GM23248 (cell line): ENCODE measurements at regions not wholly inside any gene's neighbourhood (a gene's known extent, or its start where the extent isn't known, plus 50 kb on each side); places are given as distances from the start of the nearest gene placed in this dataset.

Source experiments
- DNase-seq: peaks from one replicate; pipeline ENCODE4 v3.0.0-alpha.2; 2015
- H2AFZ ChIP-seq: fragments of 200-600 bp; sonication (generic); 2 replicates; pipeline ENCODE4 v1.6.1; 2016; ENCODE audit warnings: antibody characterized with exemption
- H3F3A ChIP-seq: fragments of 200-600 bp; sonication (generic); 2 replicates; pipeline ENCODE4 v1.6.1; 2016; ENCODE audit warnings: mild to moderate bottlenecking, antibody characterized with exemption, mixed run types; ENCODE audit not compliant: insufficient read depth
- H3K27ac ChIP-seq: fragments of 200-600 bp; sonication (generic); 2 replicates; pipeline ENCODE4 v1.5.1; 2016; ENCODE audit warnings: mild to moderate bottlenecking
- H3K27me3 ChIP-seq: fragments of 200-600 bp; sonication (generic); replicated peaks from 2 replicates; pipeline ENCODE4 v1.6.1; 2016; ENCODE audit warnings: mild to moderate bottlenecking; ENCODE audit not compliant: insufficient read depth
- H3K36me3 ChIP-seq: fragments of 200-600 bp; sonication (generic); 2 replicates; pipeline ENCODE4 v1.6.1; 2016; ENCODE audit warnings: low read depth, mild to moderate bottlenecking
- H3K4me1 ChIP-seq: fragments of 200-600 bp; sonication (generic); 2 replicates; pipeline ENCODE4 v1.6.1; 2016; ENCODE audit warnings: mild to moderate bottlenecking; ENCODE audit not compliant: insufficient read depth
- H3K4me2 ChIP-seq: fragments of 200-600 bp; sonication (generic); one replicate; pipeline ENCODE4 v1.6.1; 2016; ENCODE audit warnings: mild to moderate bottlenecking; ENCODE audit not compliant: unreplicated experiment
- H3K4me3 ChIP-seq: fragments of 200-600 bp; sonication (generic); 2 replicates; pipeline ENCODE4 v1.5.1; 2016; ENCODE audit warnings: mild to moderate bottlenecking
- H3K79me2 ChIP-seq: fragments of 200-600 bp; sonication (generic); 2 replicates; pipeline ENCODE4 v1.6.1; 2016; ENCODE audit warnings: mild to moderate bottlenecking; ENCODE audit not compliant: insufficient read depth
- H3K9ac ChIP-seq: fragments of 200-600 bp; sonication (generic); 2 replicates; pipeline ENCODE4 v1.6.1; 2016; ENCODE audit warnings: mild to moderate bottlenecking
- H3K9me2 ChIP-seq: fragments of 200-600 bp; sonication (generic); 2 replicates; pipeline ENCODE4 v1.6.1; 2016; ENCODE audit warnings: mixed run types, mild to moderate bottlenecking, moderate library complexity; ENCODE audit not compliant: insufficient read depth
- H3K9me3 ChIP-seq: fragments of 200-600 bp; sonication (generic); one replicate; pipeline ENCODE4 v1.6.1; 2017; ENCODE audit warnings: low read depth
- H4K20me1 ChIP-seq: fragments of 200-600 bp; sonication (generic); 2 replicates; pipeline ENCODE4 v1.6.0; 2016; ENCODE audit not compliant: insufficient read depth
- EZH2 ChIP-seq: fragments of 200-600 bp; sonication (generic); IDR thresholded peaks from 2 replicates; pipeline ENCODE4 v1.6.1; 2018; ENCODE audit warnings: antibody characterized with exemption, mild to moderate bottlenecking; ENCODE audit not compliant: insufficient read depth, poor library complexity, severe bottlenecking
- EZH2phosphoT487 ChIP-seq: fragments of 200-600 bp; sonication (generic); IDR thresholded peaks from 2 replicates; pipeline ENCODE4 v1.6.1; 2018; ENCODE audit warnings: antibody characterized with exemption, moderate library complexity, mild to moderate bottlenecking, low read depth; ENCODE audit not compliant: insufficient read depth
- WGBS, 2 experiments: methylation state at CpG; one replicate each; pipeline ENCODE4 v1.1.6; 2015 to 2017; ENCODE audit warnings: low lambda C conversion rate in 2 of 2, low coverage in 1 of 2; ENCODE audit errors: missing lambda C conversion rate in 2 of 2; 5-methylcytosine and 5-hydroxymethylcytosine counted together
- in situ Hi-C: fragments of 300-500 bp; cut with MboI; formaldehyde crosslinking; loops from 2 replicates; pipeline ENCODE4 v1.15.0; 2020

DNA sequence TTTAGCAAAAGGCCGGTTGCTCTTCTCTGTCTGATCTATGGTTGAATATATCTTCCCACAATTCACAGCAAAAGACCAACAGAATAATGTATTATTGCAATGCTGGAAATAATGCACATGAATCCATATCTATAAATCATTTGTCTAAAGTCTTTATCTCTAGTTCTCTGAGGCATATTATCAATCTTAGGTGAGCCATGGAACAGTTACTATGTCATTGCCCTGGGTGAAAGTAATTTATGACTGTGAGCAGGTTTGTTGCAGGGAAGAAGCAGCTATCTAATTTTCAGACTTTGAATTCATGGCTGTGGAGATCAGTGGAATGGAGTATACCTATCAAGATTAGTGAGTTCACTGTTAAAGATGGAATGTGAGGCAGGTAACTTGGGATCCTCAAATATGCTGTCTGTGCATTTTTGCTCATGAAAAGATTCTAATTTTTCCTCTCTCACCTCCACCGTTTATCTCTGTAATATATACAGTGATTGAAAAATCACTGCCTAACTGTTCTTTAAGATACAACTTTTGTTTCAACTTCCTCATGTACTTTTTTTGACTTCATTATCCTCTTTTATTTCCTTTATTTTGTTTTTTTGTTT lies 256.8 kb upstream of the ARSJ start:
- Histone ChIP-seq H3K9ac (no peak overlapping the region), H4K20me1 (no peaks in the 10 kb centered on the region), H3K4me2 (no peak overlapping the region), H2AFZ (no peak overlapping the region), H3K9me3 (peaks cover 3% of the 10 kb centered on the region), H3F3A (no peaks in the 10 kb centered on the region), H3K79me2 (no peaks in the 10 kb centered on the region), H3K9me2 (no peaks in the 10 kb centered on the region; the same call in 1 of the 2 replicates), H3K4me1 (no peaks in the 10 kb centered on the region), H3K27ac (no peak overlapping the region), H3K27me3 (no peaks in the 10 kb centered on the region), H3K4me3 (no peak overlapping the region), H3K36me3 (no peaks in the 10 kb centered on the region)
- in situ Hi-C loops, result no loop called here
- 77 to 80% methylated on average over 2 of the region's 2 CpGs for WGBS, 2 experiments
- no peak for TF ChIP-seq EZH2
- TF ChIP-seq EZH2phosphoT487, result no peak
- no peak for DNase-seq

DNA sequence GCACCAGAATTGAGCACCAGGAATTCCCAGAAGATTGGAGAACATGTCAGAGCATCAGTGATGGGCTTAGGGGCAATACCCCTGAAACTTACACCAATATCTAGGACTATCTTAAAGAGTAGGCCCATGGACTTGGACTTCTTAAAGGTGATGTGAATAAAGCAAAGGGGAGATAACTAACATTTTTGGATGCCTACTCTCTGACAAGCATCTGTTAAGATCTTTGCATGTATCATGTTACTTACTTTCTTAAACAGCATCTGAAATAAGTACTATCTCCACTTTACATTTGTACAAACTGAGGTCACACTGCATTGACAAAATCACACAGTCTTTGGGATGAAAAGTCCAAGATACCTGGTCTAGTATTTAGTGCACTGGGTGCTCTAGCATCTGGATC lies 258.6 kb upstream of the ARSJ start:
- Histone ChIP-seq H3K9me3 (no peaks in the 10 kb centered on the region), H3K27me3 (no peaks in the 10 kb centered on the region), H3K36me3 (no peaks in the 10 kb centered on the region), H3K4me1 (no peaks in the 10 kb centered on the region), H2AFZ (no peak overlapping the region), H3K9me2 (no peaks in the 10 kb centered on the region; the same call in 1 of the 2 replicates), H4K20me1 (no peaks in the 10 kb centered on the region), H3K27ac (no peak overlapping the region), H3K9ac (no peak overlapping the region), H3K4me3 (no peak overlapping the region), H3K4me2 (no peak overlapping the region), H3K79me2 (no peaks in the 10 kb centered on the region), H3F3A (no peaks in the 10 kb centered on the region)
- no peak for DNase-seq
- in situ Hi-C loops, result no loop called here
- TF ChIP-seq EZH2, result no peak
- no peak for TF ChIP-seq EZH2phosphoT487

DNA sequence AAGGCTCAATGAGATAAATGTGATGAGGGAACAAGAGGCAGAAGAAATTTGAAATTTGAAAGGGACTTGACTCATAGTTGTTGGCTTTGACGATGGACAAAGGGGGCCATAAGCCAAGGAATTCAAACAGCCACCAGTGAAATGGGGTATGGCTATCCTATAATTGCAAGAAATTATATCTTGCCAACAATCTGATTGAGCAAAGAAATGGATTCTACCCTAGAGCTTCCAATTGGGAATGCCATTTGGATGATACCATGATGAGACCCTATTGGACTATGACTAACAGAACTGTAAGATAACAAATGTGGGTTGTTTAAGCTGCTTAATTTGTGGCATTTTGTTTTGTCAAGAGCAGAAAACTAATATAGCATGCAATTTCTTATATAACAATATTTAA lies 270.1 kb upstream of the ARSJ start:
- H3K27me3 ChIP-seq, result no peaks in the 10 kb centered on the region
- no peak overlapping the region for H3K4me2 ChIP-seq
- 36 to 52% methylated on average over 1 of the region's 1 CpG for WGBS, 2 experiments
- no peak for DNase-seq
- no peaks in the 10 kb centered on the region for H3F3A ChIP-seq
- no peaks in the 10 kb centered on the region for H3K79me2 ChIP-seq
- in situ Hi-C loops, result no loop called here
- TF ChIP-seq EZH2phosphoT487 (no peak), EZH2 (no peak)
- no peaks in the 10 kb centered on the region for H3K4me1 ChIP-seq
- H3K36me3 ChIP-seq, result no peaks in the 10 kb centered on the region
- no peak overlapping the region for H3K9ac ChIP-seq
- H3K9me3 ChIP-seq, result no peaks in the 10 kb centered on the region
- no peaks in the 10 kb centered on the region for H3K9me2 ChIP-seq
- H2AFZ ChIP-seq, result no peak overlapping the region
- no peak overlapping the region for H3K4me3 ChIP-seq
- H4K20me1 ChIP-seq, result no peaks in the 10 kb centered on the region
- H3K27ac ChIP-seq, result no peak overlapping the region

GRCh38 chr4:114249976-114250375 lies 270.5 kb upstream of the ARSJ start:
- H3K9ac ChIP-seq, result no peak overlapping the region
- H3K9me2 ChIP-seq, result no peaks in the 10 kb centered on the region
- H3K27ac ChIP-seq, result no peak overlapping the region
- no peaks in the 10 kb centered on the region for H3F3A ChIP-seq
- no peak overlapping the region for H3K4me2 ChIP-seq
- DNase-seq, result no peak
- no peaks in the 10 kb centered on the region for H3K27me3 ChIP-seq
- no peak for TF ChIP-seq EZH2
- TF ChIP-seq EZH2phosphoT487, result no peak
- H2AFZ ChIP-seq, result no peak overlapping the region
- no peaks in the 10 kb centered on the region for H3K36me3 ChIP-seq
- H3K79me2 ChIP-seq, result no peaks in the 10 kb centered on the region
- H3K4me1 ChIP-seq, result no peaks in the 10 kb centered on the region
- H4K20me1 ChIP-seq, result no peaks in the 10 kb centered on the region
- in situ Hi-C loops, result no loop called here
- no peak overlapping the region for H3K4me3 ChIP-seq
- H3K9me3 ChIP-seq, result no peaks in the 10 kb centered on the region

DNA sequence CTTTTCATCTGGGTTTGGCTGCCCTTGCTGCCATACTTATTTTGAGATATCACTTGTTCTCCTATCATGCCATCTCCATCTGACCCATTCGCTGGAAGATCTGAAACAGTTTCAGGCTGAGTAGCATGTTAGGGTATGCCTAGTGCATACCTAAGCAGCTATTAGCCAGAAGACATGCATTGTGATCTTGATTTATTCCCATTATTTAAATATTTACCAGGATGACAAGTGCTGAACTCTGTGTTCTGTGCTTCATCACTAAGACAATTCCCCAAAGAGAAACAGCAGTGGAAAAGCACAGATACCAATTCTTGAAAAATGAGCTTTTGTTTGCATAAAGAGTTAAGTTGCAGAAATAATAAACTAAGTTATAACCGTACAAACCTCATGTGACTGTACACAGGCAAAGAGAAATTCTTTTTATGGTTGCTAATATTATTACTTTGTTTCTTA lies 271.0 kb upstream of the ARSJ start:
- TF ChIP-seq EZH2phosphoT487, result no peak
- no peak for TF ChIP-seq EZH2

More for the DNA sequence above, 271.0 kb upstream of the ARSJ start:
- no peak for DNase-seq
- in situ Hi-C loops, result no loop called here
- Histone ChIP-seq H3K9ac (no peak overlapping the region), H3K9me2 (no peaks in the 10 kb centered on the region), H3K27ac (no peak overlapping the region), H3K4me2 (no peak overlapping the region), H3K4me1 (no peaks in the 10 kb centered on the region), H3K27me3 (no peaks in the 10 kb centered on the region), H3K4me3 (no peak overlapping the region), H2AFZ (no peak overlapping the region), H3K36me3 (no peaks in the 10 kb centered on the region), H3F3A (no peaks in the 10 kb centered on the region), H4K20me1 (no peaks in the 10 kb centered on the region), H3K9me3 (no peaks in the 10 kb centered on the region), H3K79me2 (no peaks in the 10 kb centered on the region)
- 59% methylated on average over 2 of the region's 2 CpGs for WGBS, 2 experiments
